Hindlimb muscle (tissue), 1 donor: ENCODE measurements at regions not wholly inside any gene's neighbourhood (a gene's known extent, or its start where the extent isn't known, plus 50 kb on each side); places are given as distances from the start of the nearest gene placed in this dataset.
"Not testable (repeated sequence)": the region's sequence is repeated elsewhere in the genome, so short reads cannot be mapped to it uniquely, and the experiment has no call there.

Experiments used
- DNase-seq: peaks from one replicate; pipeline ENCODE4 v3.0.0-alpha.2; 2013

DNA sequence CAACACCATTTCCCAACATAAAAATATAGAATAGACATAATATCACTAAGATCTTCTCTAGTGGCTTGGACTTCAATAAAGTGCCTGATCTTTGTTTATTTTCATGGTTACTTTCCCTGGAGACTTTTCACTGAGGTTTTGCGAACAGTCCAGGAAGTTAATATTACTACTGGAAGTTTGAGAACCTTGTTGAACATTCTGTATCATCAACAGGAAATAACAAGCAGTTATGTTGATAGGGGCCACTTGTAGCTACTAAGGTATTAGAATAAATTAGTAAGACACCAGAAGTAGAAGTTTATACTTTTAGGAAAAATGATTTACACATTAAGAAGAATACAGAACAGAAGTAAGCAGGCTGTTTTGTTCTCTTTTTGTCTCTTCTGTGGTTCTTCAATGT is 180.2 kb downstream of the TFAP2B start:
- no peak for DNase-seq

- no peak for DNase-seq
Observed at GRCh38 chr6:51001399-51001798, 182.7 kb downstream of the TFAP2B start.

- no peak for DNase-seq
Observed at GRCh38 chr6:51004380-51004779, 185.7 kb downstream of the TFAP2B start.

GRCh38 chr6:51005779-51006178 is 187.1 kb downstream of the TFAP2B start:
- no peak for DNase-seq

DNA sequence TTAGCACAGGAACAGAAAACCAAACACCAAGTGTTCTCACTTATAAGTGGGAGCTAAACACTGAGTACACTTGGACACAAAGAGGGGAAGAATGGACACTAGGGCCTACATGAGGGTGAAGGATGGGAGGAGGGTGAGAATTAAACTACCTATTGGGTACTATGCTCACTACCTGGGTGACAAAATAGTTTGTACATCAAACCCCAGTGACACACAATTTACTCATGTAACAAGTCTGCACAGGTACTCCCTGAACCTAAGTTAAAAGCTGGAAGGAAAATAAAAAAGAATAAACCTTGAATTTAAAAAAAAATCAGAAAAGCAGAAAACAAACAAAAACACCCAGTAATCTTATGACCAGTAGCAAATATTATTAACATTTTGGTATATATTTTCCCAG is 188.6 kb downstream of the TFAP2B start:
- no peak for DNase-seq

- not testable (repeated sequence) for DNase-seq
Observed at GRCh38 chr6:51008693-51009092, 190.0 kb downstream of the TFAP2B start.

GRCh38 chr6:51013376-51013775 is 194.7 kb downstream of the TFAP2B start:
- DNase-seq: no peak

- DNase-seq: no peak
Observed at GRCh38 chr6:51015394-51015793, 196.7 kb downstream of the TFAP2B start.

- DNase-seq: no peak
Observed at GRCh38 chr6:51016489-51016888, 197.8 kb downstream of the TFAP2B start.

- DNase-seq: no peak
Observed at GRCh38 chr6:51019806-51020205, 201.1 kb downstream of the TFAP2B start.

DNA sequence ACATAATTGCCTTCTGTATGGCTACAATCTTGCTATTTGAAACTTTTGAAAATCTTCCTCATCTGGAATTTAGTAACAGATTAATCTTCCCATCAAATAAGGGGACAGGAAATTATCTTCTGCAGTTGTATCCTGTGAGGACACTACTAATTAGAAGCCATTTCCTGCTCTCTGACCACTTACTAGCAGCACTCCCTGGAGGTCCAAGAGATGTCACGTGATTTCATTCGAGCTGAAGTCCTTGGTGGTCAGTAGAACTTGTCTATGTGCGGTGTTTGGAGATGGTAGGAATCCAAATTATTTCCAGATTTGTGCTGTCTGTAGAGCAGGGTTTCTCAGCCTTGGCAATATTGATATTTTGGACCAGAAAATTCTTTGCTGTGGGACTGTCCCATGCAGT is 202.5 kb downstream of the TFAP2B start:
- DNase-seq: no peak

DNA sequence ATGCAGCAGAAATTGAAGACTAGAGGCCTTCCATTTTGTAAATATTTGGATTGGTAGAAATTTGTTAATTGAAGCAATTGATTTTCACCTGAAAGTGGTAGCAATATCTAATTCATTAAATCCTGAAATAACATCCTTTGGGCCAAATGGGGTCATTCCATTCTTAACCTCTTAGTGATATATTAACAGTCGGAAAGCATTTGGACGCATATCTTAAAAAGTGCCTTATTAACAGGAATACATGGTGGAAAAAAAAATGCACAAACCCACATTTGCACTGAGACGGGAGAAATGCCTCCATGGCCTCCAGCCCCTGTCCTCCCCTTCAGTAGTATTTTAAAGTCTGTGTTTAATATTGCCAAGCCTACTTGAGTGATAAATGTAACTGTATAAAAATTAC is 205.5 kb downstream of the TFAP2B start:
- no peak for DNase-seq

DNA sequence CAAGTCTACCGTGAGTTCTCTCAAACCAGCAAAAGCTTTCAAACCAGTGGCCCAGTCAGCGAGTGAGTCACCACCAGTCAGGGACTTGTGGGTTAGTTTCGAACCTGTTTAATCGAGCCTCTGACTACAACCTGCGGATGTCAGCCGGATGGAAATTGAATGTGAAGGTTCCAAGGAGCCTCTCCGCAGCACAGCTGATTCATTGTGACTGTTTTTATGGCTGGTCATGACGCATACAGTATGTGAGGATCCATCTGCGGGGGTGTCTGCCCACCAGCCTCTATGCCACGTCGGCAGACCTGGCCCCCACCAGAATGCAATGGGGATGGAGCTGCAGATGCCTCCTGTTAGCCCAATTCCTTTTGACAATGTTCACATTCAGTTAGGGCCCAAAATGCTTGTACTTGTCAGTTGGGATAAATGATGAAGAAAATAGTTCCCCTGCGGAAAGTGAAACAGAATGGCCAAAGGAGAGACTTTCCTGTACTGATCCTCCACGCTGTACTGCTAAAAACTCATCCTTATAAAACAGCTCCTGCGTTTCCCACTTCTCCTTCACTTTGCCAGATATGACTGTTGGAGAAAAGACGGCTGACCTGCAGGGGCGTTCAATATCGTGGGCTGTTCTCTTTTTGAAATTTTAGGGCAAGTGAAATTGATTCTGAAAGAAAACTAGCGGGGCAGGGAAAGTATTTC is 206.6 kb downstream of the TFAP2B start:
- DNase-seq: no peak

DNA sequence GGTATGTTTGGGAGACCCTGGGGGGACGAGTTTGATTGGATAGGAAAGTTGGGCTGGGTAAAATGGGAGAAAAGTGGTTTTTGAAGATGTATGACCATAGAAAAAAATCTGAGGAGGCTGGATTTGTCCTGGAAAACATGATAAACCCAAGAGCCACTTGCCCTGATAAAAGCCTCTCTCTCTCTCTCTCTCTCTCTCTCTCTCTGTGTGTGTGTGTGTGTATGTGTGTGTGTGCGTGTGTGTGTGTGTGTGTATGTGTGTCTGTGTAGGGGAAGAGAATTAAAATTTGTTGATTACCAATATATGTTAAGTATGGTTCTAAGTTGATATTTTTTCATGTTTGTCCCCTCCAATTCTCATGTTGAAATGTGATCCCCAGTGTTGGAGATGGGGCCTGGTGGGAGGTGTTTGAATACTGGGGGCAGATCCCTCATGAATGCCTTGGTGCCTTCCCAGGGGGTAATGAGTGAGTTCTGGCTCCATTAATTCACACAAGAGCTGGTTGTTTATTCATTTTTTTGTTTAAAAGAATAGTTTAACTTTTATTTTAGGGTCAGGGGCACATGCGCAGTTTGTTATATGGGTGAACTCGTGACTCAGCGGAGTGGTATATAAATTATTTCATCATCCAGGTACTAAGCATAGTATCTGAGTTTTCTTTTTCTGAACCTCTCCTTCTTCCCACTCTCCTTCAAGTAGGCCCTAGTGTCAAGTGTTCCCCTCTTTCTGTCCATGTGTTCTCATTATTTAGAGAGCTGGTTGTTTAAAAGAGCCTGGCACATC is 208.8 kb downstream of the TFAP2B start:
- DNase-seq: no peak

DNA sequence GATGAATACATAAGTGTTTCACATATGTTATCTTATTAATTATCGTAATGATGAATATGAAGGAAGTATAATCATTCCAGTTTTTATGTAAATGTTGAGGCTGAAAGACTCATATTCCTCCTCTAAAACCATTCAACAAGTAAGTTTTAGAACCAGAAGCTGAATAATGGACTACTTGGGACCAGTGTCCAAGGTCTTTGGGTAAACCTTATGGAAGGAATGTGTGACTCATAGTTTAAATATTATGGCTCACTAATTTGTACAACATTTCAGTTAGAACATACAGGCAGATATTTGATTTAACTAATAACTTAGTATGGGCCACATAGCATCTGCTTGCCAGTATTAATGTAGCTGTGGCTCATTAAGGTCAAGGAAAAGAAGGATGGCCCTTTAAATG is 209.6 kb downstream of the TFAP2B start:
- DNase-seq: no peak

DNA sequence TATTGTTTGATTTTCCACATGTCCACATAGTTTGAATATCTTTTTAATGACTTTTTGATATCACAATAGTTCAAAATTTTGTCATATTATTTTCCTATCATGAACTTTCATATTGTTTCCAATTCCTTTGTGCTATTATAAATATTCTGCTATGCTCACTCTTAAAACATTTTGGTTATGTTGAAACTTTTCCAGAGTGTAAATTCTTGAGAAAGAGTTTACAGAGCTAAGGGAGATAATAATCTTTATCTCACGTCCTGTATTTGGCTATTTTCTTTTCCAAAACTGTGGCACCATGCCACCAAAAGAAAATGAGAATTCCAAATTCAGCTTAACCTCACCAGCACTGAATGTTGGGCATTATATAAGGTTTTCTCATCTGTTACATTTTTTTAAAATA is 210.9 kb downstream of the TFAP2B start:
- DNase-seq: no peak

DNA sequence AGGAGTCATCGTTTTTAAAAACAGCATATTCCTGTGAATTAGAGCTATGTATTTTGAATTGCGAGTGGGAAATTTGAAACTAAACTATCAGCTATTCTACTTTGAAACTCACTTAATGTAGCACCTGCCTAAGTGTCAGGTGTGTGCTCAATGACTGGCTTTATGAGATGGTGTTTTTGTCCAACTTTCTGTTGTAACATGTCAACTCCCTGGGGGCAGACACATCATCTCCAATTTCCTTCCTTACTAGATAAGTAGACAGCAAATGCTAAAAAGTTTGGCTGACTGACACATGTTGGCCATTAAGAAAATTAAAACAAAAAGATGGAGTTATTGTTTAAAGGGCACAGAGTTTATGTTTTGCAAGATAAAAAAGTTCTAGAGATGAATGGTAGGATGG is 226.9 kb downstream of the TFAP2B start:
- no peak for DNase-seq

- no peak for DNase-seq
Observed at GRCh38 chr6:51049288-51049982, 230.8 kb downstream of the TFAP2B start.

DNA sequence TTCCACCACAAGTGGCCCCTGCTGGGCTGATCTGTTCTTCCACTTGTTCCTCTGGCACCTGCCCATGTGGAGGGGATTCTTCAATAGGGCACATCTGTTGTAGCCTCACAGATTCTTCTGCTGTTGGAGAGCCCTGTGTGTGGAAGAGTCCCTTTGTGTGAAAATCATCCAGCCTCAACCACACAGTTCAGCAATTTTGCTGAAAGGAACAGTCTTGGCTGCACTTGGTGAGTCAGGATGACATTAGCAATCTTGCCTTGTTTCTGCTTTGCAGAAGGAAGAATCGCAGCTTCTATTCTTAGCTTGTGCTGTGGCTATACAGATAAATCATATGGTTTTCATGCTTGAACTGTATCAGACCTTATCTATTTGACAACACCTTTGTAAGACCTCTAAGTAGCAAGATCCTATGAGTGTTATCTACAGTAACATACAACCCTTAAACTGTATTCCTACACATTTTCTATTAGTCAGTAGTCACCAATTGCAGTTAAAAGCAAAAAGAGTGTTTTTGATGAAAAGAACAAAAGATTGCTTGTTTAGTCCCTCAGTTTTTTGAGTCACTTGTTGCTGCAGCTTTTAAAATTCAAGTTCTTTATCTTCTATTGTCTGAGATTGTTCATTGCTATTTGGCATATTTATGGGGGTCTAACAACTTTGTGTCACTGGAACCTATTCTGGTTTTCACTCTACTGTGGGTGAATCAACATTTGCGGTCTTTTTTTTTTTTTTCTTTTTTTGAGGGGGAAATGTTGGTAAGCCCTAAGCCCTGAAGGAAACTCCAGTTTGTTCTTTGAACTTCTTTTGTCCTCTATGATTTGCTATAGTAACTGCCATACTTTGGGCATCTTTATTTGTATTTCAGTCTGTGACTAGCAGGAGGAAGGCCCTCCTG is 231.6 kb downstream of the TFAP2B start:
- no peak for DNase-seq

GRCh38 chr6:51052716-51053115 is 234.0 kb downstream of the TFAP2B start:
- DNase-seq: not testable (repeated sequence)

GRCh38 chr6:51055316-51055715 is 236.6 kb downstream of the TFAP2B start:
- DNase-seq: not testable (repeated sequence)

- DNase-seq: no peak
Observed at GRCh38 chr6:51057296-51057695, 238.6 kb downstream of the TFAP2B start.
